ENCODE measurements at regions not wholly inside any gene's neighbourhood (a gene's known extent, or its start where the extent isn't known, plus 50 kb on each side); places are given as distances from the start of the nearest gene placed in this dataset.
A peak's percentile ranks its signal among the peaks of the same experiment; 100 is the strongest.

GRCh38 chr12:46675736-46676135, 150.1 kb downstream of the SLC38A4 start:
- H3K27me3 Mint-ChIP-seq (ENCODE audit: unreplicated experiment) = no peaks in the 10 kb centered on the region
- no peaks in the 10 kb centered on the region for H3K36me3 Mint-ChIP-seq (ENCODE audit: insufficient read depth, unreplicated experiment)
- no peaks in the 10 kb centered on the region for H3K9me3 Mint-ChIP-seq (ENCODE audit: low read depth, unreplicated experiment)
- peak; percentile 24 for DNase-seq
- TF ChIP-seq, protein P1, sequence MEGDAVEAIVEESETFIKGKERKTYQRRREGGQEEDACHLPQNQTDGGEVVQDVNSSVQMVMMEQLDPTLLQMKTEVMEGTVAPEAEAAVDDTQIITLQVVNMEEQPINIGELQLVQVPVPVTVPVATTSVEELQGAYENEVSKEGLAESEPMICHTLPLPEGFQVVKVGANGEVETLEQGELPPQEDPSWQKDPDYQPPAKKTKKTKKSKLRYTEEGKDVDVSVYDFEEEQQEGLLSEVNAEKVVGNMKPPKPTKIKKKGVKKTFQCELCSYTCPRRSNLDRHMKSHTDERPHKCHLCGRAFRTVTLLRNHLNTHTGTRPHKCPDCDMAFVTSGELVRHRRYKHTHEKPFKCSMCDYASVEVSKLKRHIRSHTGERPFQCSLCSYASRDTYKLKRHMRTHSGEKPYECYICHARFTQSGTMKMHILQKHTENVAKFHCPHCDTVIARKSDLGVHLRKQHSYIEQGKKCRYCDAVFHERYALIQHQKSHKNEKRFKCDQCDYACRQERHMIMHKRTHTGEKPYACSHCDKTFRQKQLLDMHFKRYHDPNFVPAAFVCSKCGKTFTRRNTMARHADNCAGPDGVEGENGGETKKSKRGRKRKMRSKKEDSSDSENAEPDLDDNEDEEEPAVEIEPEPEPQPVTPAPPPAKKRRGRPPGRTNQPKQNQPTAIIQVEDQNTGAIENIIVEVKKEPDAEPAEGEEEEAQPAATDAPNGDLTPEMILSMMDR (IDR thresholded peaks at IDR 0.05; ENCODE audit: unreplicated experiment) = no peak
- intact Hi-C loops (cut with micrococcal nuclease; ENCODE audit: unreplicated experiment) = loop anchor here (1.0 to 10.0 kb wide), 5 partner anchors 259 to 525 kb away; no protein-coding TSS in a partner anchor
- no peak overlapping the region for H3K27ac Mint-ChIP-seq (ENCODE audit: unreplicated experiment)
- CTCF ChIA-PET = interaction anchor here (0.5 to 1.2 kb wide), 2 partner anchors 11 to 332 kb away, joined by 4 read pairs; no protein-coding TSS in a partner anchor
- peak overlapping the region; percentile 41 for H3K4me3 Mint-ChIP-seq (ENCODE audit: low read depth, unreplicated experiment)
- no TSS peak for BruUV-seq (replicated peaks)
- peaks cover 17% of the 10 kb centered on the region for H3K4me1 Mint-ChIP-seq (ENCODE audit: low read depth, unreplicated experiment)

DNA sequence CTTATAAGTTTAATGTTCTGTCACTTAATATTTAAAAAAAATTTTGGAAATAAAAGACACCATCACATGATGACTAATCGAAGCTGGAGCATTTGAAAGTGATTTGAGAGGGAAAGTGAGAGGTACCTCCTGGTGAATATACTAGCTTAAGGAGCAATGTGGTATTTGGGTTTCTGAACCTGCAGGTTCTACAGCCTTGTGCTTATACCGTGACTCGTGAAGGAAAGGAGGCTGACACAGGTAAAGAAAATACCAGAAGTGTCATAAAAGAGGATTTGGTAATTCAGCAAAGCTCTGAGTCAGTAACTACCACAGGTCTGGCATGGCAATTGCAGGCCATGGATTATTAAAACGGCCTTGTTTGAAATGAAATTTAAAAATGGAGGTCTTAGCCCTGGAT, 151.0 kb downstream of the SLC38A4 start:
- no peak for DNase-seq
- no peaks in the 10 kb centered on the region for H3K9me3 Mint-ChIP-seq (ENCODE audit: low read depth, unreplicated experiment)
- H3K4me3 Mint-ChIP-seq (ENCODE audit: low read depth, unreplicated experiment) = no peak overlapping the region
- BruUV-seq (replicated peaks) = no TSS peak
- intact Hi-C loops (cut with micrococcal nuclease; ENCODE audit: unreplicated experiment) = loop anchor here (1.0 to 10.0 kb wide), 4 partner anchors 260 to 524 kb away; no protein-coding TSS in a partner anchor
- H3K27me3 Mint-ChIP-seq (ENCODE audit: unreplicated experiment) = no peaks in the 10 kb centered on the region
- H3K27ac Mint-ChIP-seq (ENCODE audit: unreplicated experiment) = peak overlapping the region; percentile 33
- H3K36me3 Mint-ChIP-seq (ENCODE audit: insufficient read depth, unreplicated experiment) = no peaks in the 10 kb centered on the region
- H3K4me1 Mint-ChIP-seq (ENCODE audit: low read depth, unreplicated experiment) = peaks cover 17% of the 10 kb centered on the region
- TF ChIP-seq, protein P1 (IDR thresholded peaks at IDR 0.05; ENCODE audit: unreplicated experiment) = no peak
- CTCF ChIA-PET = interaction anchor here (0.6 to 1.1 kb wide), 3 partner anchors 99 to 605 kb away, joined by 3 read pairs; no protein-coding TSS in a partner anchor

GRCh38 chr12:46674129-46674528, 151.7 kb downstream of the SLC38A4 start:
- CTCF ChIA-PET = interaction anchor here (0.6 to 1.1 kb wide), 4 partner anchors 13 to 604 kb away, joined by 3 read pairs; no protein-coding TSS in a partner anchor

DNA sequence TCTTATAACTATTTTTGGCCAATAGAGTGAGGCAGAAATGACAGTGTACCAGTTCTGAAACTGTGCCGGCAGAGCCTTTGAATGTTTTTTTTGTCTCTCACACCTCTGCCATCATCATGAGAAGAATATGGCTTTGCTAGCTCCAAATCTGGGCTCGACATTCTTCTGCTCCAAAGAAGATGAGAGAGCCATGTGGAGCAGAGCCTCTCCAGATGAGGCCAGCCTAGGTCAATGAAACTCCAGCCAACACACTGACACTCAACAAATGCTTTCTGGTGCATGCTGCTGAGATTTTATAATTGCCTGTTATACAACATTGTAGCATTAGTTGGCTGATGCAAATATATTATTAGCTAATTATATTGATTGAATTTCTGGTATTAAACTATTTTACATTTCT, 154.7 kb downstream of the SLC38A4 start:
- CTCF ChIA-PET = no interaction called here
- Mint-ChIP-seq H3K27me3 (ENCODE audit: unreplicated experiment) (no peaks in the 10 kb centered on the region), H3K4me1 (ENCODE audit: low read depth, unreplicated experiment) (no peaks in the 10 kb centered on the region), H3K4me3 (ENCODE audit: low read depth, unreplicated experiment) (no peak overlapping the region), H3K27ac (ENCODE audit: unreplicated experiment) (no peak overlapping the region), H3K36me3 (ENCODE audit: insufficient read depth, unreplicated experiment) (no peaks in the 10 kb centered on the region), H3K9me3 (ENCODE audit: low read depth, unreplicated experiment) (no peaks in the 10 kb centered on the region)
- intact Hi-C loops (cut with micrococcal nuclease; ENCODE audit: unreplicated experiment) = loop anchor here (10.0 kb wide), 1 partner anchor 354 kb away; no protein-coding TSS in a partner anchor
- BruUV-seq (replicated peaks) = no TSS peak
- DNase-seq = no peak
- TF ChIP-seq, protein P1 (IDR thresholded peaks at IDR 0.05; ENCODE audit: unreplicated experiment) = no peak

More at GRCh38 chr12:46674129-46674528, 151.7 kb downstream of the SLC38A4 start:
- H3K4me3 Mint-ChIP-seq (ENCODE audit: low read depth, unreplicated experiment) = no peak overlapping the region
- TF ChIP-seq, protein P1 (IDR thresholded peaks at IDR 0.05; ENCODE audit: unreplicated experiment) = no peak
- peaks cover 17% of the 10 kb centered on the region for H3K4me1 Mint-ChIP-seq (ENCODE audit: low read depth, unreplicated experiment)
- H3K9me3 Mint-ChIP-seq (ENCODE audit: low read depth, unreplicated experiment) = no peaks in the 10 kb centered on the region
- DNase-seq = no peak
- no peaks in the 10 kb centered on the region for H3K36me3 Mint-ChIP-seq (ENCODE audit: insufficient read depth, unreplicated experiment)
- no TSS peak for BruUV-seq (replicated peaks)
- no peaks in the 10 kb centered on the region for H3K27me3 Mint-ChIP-seq (ENCODE audit: unreplicated experiment)
- H3K27ac Mint-ChIP-seq (ENCODE audit: unreplicated experiment) = no peak overlapping the region
- intact Hi-C loops (cut with micrococcal nuclease; ENCODE audit: unreplicated experiment) = loop anchor here (10.0 kb wide), 1 partner anchor 351 kb away; no protein-coding TSS in a partner anchor

Data from Calu3 (cell line).